IMR-90 (cell line): ENCODE measurements at regions not wholly inside any gene's neighbourhood (a gene's known extent, or its start where the extent isn't known, plus 50 kb on each side); places are given as distances from the start of the nearest gene placed in this dataset.

Experiments used
- ATAC-seq: fragments of 200-7000 bp; cut with Tn5 transposase; 2 replicates; pipeline ENCODE4 v1.9.1; 2020; ENCODE audit warnings: low read depth, mild to moderate bottlenecking, moderate library complexity
- BruUV-seq: library from RNA; stranded (reverse); fragments of 400-500 nt; replicated peaks from 2 replicates; lab custom pipeline; 2021; lab: Mats Ljungman, UMichigan
- CTCF ChIA-PET: fragments of 300-600 bp; formaldehyde crosslinking; extraction: SDS; loops from one replicate; lab custom pipeline; 2021; ENCODE audit warnings: antibody characterized with exemption; lab: Yijun Ruan, JAX
- POLR2A ChIA-PET: fragments of 300-600 bp; sonication (Branson Sonifier 250); formaldehyde crosslinking; loops from one replicate; lab custom pipeline; 2022; ENCODE audit warnings: antibody characterized with exemption; ENCODE audit not compliant: unreplicated experiment; lab: Charles Lee
- DNase-seq: peaks from one replicate; pipeline ENCODE4 v3.0.0; 2013
- H2AFZ ChIP-seq: replicated peaks from 2 replicates; pipeline ENCODE3; 2013; ENCODE audit warnings: low read length, mild to moderate bottlenecking; ENCODE audit not compliant: poor library complexity
- H2AK5ac ChIP-seq: 2 replicates; pipeline ENCODE4 v1.6.1; 2013; ENCODE audit warnings: low read depth, low read length, inconsistent platforms
- H2AK9ac ChIP-seq: replicated peaks from 2 replicates; pipeline ENCODE3; 2013; ENCODE audit warnings: mild to moderate bottlenecking, low read depth, low read length, moderate library complexity; ENCODE audit not compliant: poor library complexity
- H2BK120ac ChIP-seq: 2 replicates; pipeline ENCODE4 v1.6.1; 2013; ENCODE audit warnings: low read depth, low read length, inconsistent platforms
- H2BK15ac ChIP-seq: 3 replicates; pipeline ENCODE4 v1.6.1; 2013; ENCODE audit warnings: low read depth, low read length, inconsistent platforms
- H2BK20ac ChIP-seq: 2 replicates; pipeline ENCODE4 v1.6.1; 2013; ENCODE audit warnings: low read depth, mild to moderate bottlenecking, inconsistent platforms, low read length, moderate library complexity
- H2BK5ac ChIP-seq: 2 replicates; pipeline ENCODE4 v1.6.1; 2013; ENCODE audit warnings: mild to moderate bottlenecking, low read depth, low read length, inconsistent platforms; ENCODE audit not compliant: poor library complexity, severe bottlenecking
- H3K14ac ChIP-seq: replicated peaks from 2 replicates; pipeline ENCODE4 v1.6.1; 2013; ENCODE audit warnings: low read depth, low read length, inconsistent platforms
- H3K18ac ChIP-seq: 2 replicates; pipeline ENCODE4 v1.6.1; 2013; ENCODE audit warnings: low read depth, low read length, control low read depth
- H3K23ac ChIP-seq: 2 replicates; pipeline ENCODE4 v1.6.1; 2013; ENCODE audit warnings: low read depth, low read length, inconsistent platforms
- H3K27ac ChIP-seq: 2 replicates; pipeline ENCODE4 v1.5.1; 2013; ENCODE audit warnings: mild to moderate bottlenecking, control low read depth, low read length; ENCODE audit not compliant: insufficient read depth
- H3K27me3 ChIP-seq: 2 replicates; pipeline ENCODE4 v1.6.1; 2013; ENCODE audit warnings: low read length; ENCODE audit not compliant: control insufficient read depth, insufficient read depth
- H3K36me3 ChIP-seq: 2 replicates; pipeline ENCODE4 v1.6.1; 2013; ENCODE audit warnings: low read length, mixed read lengths; ENCODE audit not compliant: control insufficient read depth, insufficient read depth
- H3K4ac ChIP-seq: 2 replicates; pipeline ENCODE4 v1.6.1; 2013; ENCODE audit warnings: low read depth, low read length, inconsistent platforms
- H3K4me1 ChIP-seq: 2 replicates; pipeline ENCODE4 v1.6.1; 2013; ENCODE audit warnings: low read length, mixed read lengths; ENCODE audit not compliant: control insufficient read depth, insufficient read depth
- H3K4me2 ChIP-seq: 2 replicates; pipeline ENCODE4 v1.6.1; 2013; ENCODE audit warnings: low read depth, mild to moderate bottlenecking, control low read depth, low read length, moderate library complexity
- H3K4me3 ChIP-seq: 2 replicates; pipeline ENCODE4 v1.5.1; 2013; ENCODE audit warnings: low read depth, mild to moderate bottlenecking, control low read depth, low read length, moderate library complexity; ENCODE audit not compliant: insufficient read depth
- H3K56ac ChIP-seq: 2 replicates; pipeline ENCODE4 v1.6.1; 2013; ENCODE audit warnings: low read length, inconsistent platforms; ENCODE audit not compliant: insufficient read depth; ENCODE audit errors: extremely low read depth
- H3K79me1 ChIP-seq, 2 experiments: 2 replicates each; pipeline ENCODE4 v1.6.1; 2013; ENCODE audit warnings: low read length in 2 of 2, inconsistent platforms in 1 of 2, low read depth in 1 of 2
- H3K9ac ChIP-seq: 2 replicates; pipeline ENCODE4 v1.6.1; 2013; ENCODE audit warnings: low read depth, low read length, control low read depth
- H3K9me1 ChIP-seq: 2 replicates; pipeline ENCODE4 v1.6.1; 2013; ENCODE audit warnings: low read length, inconsistent platforms; ENCODE audit not compliant: insufficient read depth
- H3K9me3 ChIP-seq: 2 replicates; pipeline ENCODE4 v1.6.1; 2013; ENCODE audit warnings: low read length; ENCODE audit not compliant: control insufficient read depth, insufficient read depth
- H4K20me1 ChIP-seq: 2 replicates; pipeline ENCODE4 v1.6.1; 2013; ENCODE audit warnings: low read length, inconsistent platforms; ENCODE audit not compliant: insufficient read depth
- H4K5ac ChIP-seq: 2 replicates; pipeline ENCODE4 v1.6.1; 2013; ENCODE audit warnings: mild to moderate bottlenecking, low read depth, low read length, control low read depth
- H4K8ac ChIP-seq, 2 experiments: 2 replicates each; pipeline ENCODE4 v1.6.1; 2013; ENCODE audit warnings: low read depth in 2 of 2, low read length in 2 of 2, control low read depth in 1 of 2, inconsistent platforms in 1 of 2
- H4K91ac ChIP-seq: 2 replicates; pipeline ENCODE4 v1.6.1; 2013; ENCODE audit warnings: low read depth, low read length, inconsistent platforms; ENCODE audit not compliant: insufficient read depth
- BHLHE40 ChIP-seq: fragments of 150-350 bp; IDR thresholded peaks from 2 replicates; pipeline ENCODE4 v1.6.1; 2016; ENCODE audit warnings: mild to moderate bottlenecking, low read depth, low read length
- MAFK ChIP-seq: IDR thresholded peaks from 2 replicates; pipeline ENCODE4 v1.6.1; 2012; ENCODE audit warnings: low read depth, low read length, improper control_type of control experiment
- MXI1 ChIP-seq: IDR thresholded peaks from 2 replicates; pipeline ENCODE4 v1.6.1; 2012; ENCODE audit warnings: low read depth, mild to moderate bottlenecking, low read length, moderate library complexity, borderline replicate concordance
- POLR2A ChIP-seq: IDR thresholded peaks from 2 replicates; pipeline ENCODE4 v1.6.1; 2012; ENCODE audit warnings: mild to moderate bottlenecking, low read depth, low read length
- RAD21 ChIP-seq: IDR thresholded peaks from 2 replicates; pipeline ENCODE4 v1.6.1; 2012; ENCODE audit warnings: low read length, improper control_type of control experiment
- WGBS, 2 experiments: methylation state at CpG; one replicate each; pipeline versions ENCODE4 v1.1.5 to v1.1.7; 2013; ENCODE audit warnings: missing lambda C conversion rate in 2 of 2; ENCODE audit not compliant: insufficient read length in 1 of 2; ENCODE audit errors: extremely low coverage in 2 of 2; 5-methylcytosine and 5-hydroxymethylcytosine counted together
- dilution Hi-C: fragments of 300-500 bp; cut with HindIII; formaldehyde crosslinking; loops from one replicate; pipeline ENCODE4 v1.14.3; 2018; ENCODE audit warnings: low sequenced_read_pairs; ENCODE audit not compliant: unreplicated experiment
- in situ Hi-C: fragments of 300-500 bp; cut with MboI; formaldehyde crosslinking; loops from 3 replicates; pipeline ENCODE4 v1.14.3; 2019; ENCODE audit warnings: low sequenced_read_pairs, inconsistent platforms, mixed read lengths
- intact Hi-C: fragments of 100-400 bp; cut with micrococcal nuclease; formaldehyde crosslinking; loops from 2 replicates; pipeline ENCODE4 v1.10.0; 2022
- TF ChIP-seq, protein P1 (sequence below): fragments of 150-350 bp; IDR thresholded peaks from 2 replicates; pipeline ENCODE4 v1.6.1; 2016; ENCODE audit warnings: low read depth, mild to moderate bottlenecking, low read length, moderate library complexity, borderline replicate concordance
- TF ChIP-seq, protein P2 (sequence below): conservative IDR thresholded peaks from 2 replicates; pipeline ENCODE4 v1.5.1; 2012; ENCODE audit warnings: mild to moderate bottlenecking, low read depth, low read length, improper control_type of control experiment

DNA sequence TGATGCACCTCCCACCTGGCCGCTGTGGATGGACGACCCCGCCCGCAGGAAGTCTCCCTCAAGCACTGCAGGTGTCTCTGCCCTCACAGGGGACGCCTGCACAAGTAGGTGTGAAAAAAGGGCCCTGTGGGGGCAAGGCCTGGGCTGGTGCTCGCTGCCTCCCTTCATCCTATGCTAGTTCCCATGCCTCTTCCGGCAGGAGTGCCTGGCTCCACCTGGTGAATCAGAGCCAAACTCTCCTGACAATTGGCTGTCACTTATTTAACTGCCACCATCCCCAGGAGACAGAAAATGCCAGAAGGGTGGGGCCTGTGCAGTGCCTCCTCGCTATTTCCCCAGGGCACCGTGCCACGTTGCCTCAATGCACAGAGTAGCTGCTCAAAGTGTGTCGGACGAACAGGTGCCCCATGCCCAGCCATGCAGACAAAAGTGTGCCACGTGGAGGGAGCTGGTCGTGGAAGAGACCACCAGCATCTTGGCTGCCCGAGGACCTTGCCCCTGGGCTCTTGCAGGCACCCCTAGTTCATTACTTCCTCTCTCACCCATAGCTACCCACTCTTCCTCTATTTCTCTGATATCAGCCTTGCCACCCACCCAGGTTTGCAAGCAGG lies 170.7 kb downstream of the SEC14L1 start:
- no peak overlapping the region for H3K27ac ChIP-seq
- no TSS peak for BruUV-seq
- POLR2A ChIA-PET = no interaction called here

More for the DNA sequence above, 170.7 kb downstream of the SEC14L1 start:
- Histone ChIP-seq H4K91ac (no peak overlapping the region), H3K9me1 (peaks cover 28% of the 10 kb centered on the region), H2BK15ac (no peak overlapping the region), H3K9me3 (no peaks in the 10 kb centered on the region), H3K56ac (no peak overlapping the region), H3K9ac (no peak overlapping the region), H3K36me3 (no peaks in the 10 kb centered on the region), H3K27me3 (no peaks in the 10 kb centered on the region), H3K4me1 (peaks cover 28% of the 10 kb centered on the region), H2AFZ (no peak overlapping the region), H3K4ac (no peak overlapping the region), H4K5ac (no peak overlapping the region), H3K18ac (no peak overlapping the region), H4K20me1 (no peaks in the 10 kb centered on the region), H2BK120ac (no peak overlapping the region), H3K14ac (no peak overlapping the region), H3K4me2 (no peak overlapping the region), H2BK20ac (no peak overlapping the region), H4K8ac (no peak overlapping the region), H2AK5ac (no peak overlapping the region), H2BK5ac (no peak overlapping the region), H3K79me1 (peaks cover 19 to 76% of the 10 kb centered on the region in 2 experiments), H2AK9ac (no peak overlapping the region), H3K4me3 (no peak overlapping the region), H3K23ac (no peak overlapping the region)
- in situ Hi-C loops (no loop called here), dilution Hi-C loops (no loop called here), intact Hi-C loops (no loop called here)
- 94% methylated on average over 5 of the region's 15 CpGs; no CpG with 5 or more reads in 1 of the 2 experiments for WGBS, 2 experiments
- TF ChIP-seq, protein P1, sequence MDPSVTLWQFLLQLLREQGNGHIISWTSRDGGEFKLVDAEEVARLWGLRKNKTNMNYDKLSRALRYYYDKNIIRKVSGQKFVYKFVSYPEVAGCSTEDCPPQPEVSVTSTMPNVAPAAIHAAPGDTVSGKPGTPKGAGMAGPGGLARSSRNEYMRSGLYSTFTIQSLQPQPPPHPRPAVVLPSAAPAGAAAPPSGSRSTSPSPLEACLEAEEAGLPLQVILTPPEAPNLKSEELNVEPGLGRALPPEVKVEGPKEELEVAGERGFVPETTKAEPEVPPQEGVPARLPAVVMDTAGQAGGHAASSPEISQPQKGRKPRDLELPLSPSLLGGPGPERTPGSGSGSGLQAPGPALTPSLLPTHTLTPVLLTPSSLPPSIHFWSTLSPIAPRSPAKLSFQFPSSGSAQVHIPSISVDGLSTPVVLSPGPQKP = no peak
- TF ChIP-seq MAFK (no peak), POLR2A (no peak), MXI1 (no peak), RAD21 (no peak), BHLHE40 (no peak)
- TF ChIP-seq, protein P2, sequence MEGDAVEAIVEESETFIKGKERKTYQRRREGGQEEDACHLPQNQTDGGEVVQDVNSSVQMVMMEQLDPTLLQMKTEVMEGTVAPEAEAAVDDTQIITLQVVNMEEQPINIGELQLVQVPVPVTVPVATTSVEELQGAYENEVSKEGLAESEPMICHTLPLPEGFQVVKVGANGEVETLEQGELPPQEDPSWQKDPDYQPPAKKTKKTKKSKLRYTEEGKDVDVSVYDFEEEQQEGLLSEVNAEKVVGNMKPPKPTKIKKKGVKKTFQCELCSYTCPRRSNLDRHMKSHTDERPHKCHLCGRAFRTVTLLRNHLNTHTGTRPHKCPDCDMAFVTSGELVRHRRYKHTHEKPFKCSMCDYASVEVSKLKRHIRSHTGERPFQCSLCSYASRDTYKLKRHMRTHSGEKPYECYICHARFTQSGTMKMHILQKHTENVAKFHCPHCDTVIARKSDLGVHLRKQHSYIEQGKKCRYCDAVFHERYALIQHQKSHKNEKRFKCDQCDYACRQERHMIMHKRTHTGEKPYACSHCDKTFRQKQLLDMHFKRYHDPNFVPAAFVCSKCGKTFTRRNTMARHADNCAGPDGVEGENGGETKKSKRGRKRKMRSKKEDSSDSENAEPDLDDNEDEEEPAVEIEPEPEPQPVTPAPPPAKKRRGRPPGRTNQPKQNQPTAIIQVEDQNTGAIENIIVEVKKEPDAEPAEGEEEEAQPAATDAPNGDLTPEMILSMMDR = no peak
- CTCF ChIA-PET = no interaction called here
- ATAC-seq (no peak), DNase-seq (no peak)
